ENCODE measurements at regions not wholly inside any gene's neighbourhood (a gene's known extent, or its start where the extent isn't known, plus 50 kb on each side); places are given as distances from the start of the nearest gene placed in this dataset.
"Not testable (repeated sequence)": the region's sequence is repeated elsewhere in the genome, so short reads cannot be mapped to it uniquely, and the experiment has no call there.

- POLR2A ChIA-PET, result no interaction called here
- no peaks in the 10 kb centered on the region for H3K27me3 Mint-ChIP-seq
- CTCF ChIA-PET, result no interaction called here
- no peak for DNase-seq
- H3K27ac Mint-ChIP-seq, result no peak overlapping the region
- H3K9me3 Mint-ChIP-seq, result peaks cover 4% of the 10 kb centered on the region
- H3K36me3 Mint-ChIP-seq (ENCODE audit: low read depth), result no peaks in the 10 kb centered on the region
- no peak overlapping the region for H3K4me3 Mint-ChIP-seq
- no peaks in the 10 kb centered on the region for H3K4me1 Mint-ChIP-seq
Measured at GRCh38 chr1:104295511-104295910, 545.8 kb downstream of the AMY1C start.

GRCh38 chr1:104309673-104310072 lies 560.0 kb downstream of the AMY1C start:
- no peak overlapping the region for H3K27ac Mint-ChIP-seq
- peaks cover 6% of the 10 kb centered on the region for H3K9me3 Mint-ChIP-seq
- H3K4me1 Mint-ChIP-seq, result no peaks in the 10 kb centered on the region
- no peak overlapping the region for H3K4me3 Mint-ChIP-seq
- ChIA-PET POLR2A (no interaction called here), CTCF (no interaction called here)
- no peaks in the 10 kb centered on the region for H3K36me3 Mint-ChIP-seq (ENCODE audit: low read depth)
- DNase-seq, result no peak
- no peaks in the 10 kb centered on the region for H3K27me3 Mint-ChIP-seq

- no peak for DNase-seq
- H3K36me3 Mint-ChIP-seq (ENCODE audit: low read depth), result no peaks in the 10 kb centered on the region
- H3K27ac Mint-ChIP-seq, result no peak overlapping the region
- H3K4me3 Mint-ChIP-seq, result no peak overlapping the region
- H3K27me3 Mint-ChIP-seq, result no peaks in the 10 kb centered on the region
- ChIA-PET CTCF (no interaction called here), POLR2A (no interaction called here)
- H3K4me1 Mint-ChIP-seq, result no peaks in the 10 kb centered on the region
- peaks cover 7% of the 10 kb centered on the region for H3K9me3 Mint-ChIP-seq
Measured at GRCh38 chr1:104315823-104316222, 566.1 kb downstream of the AMY1C start.

DNA sequence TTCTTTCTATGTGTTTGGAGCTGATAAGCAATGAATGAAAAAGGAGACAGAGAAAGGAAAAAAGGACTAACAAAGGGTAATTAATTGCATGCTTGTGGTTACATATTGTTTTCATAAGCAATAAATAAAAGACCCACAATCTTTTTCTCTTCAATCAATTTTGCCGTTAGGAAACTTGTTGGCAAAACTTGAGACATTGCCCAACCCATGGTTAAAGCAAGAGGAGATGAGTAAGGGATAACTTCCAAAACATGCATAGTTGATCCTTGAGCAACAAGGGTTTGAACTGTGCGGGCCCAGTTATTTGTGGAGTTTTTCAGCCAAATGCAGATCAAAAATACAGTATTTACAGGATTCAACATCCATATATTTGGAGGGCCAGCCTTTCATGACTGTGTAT lies 572.4 kb downstream of the AMY1C start:
- no peaks in the 10 kb centered on the region for H3K4me1 Mint-ChIP-seq
- DNase-seq, result no peak
- ChIA-PET CTCF (no interaction called here), POLR2A (no interaction called here)
- H3K27ac Mint-ChIP-seq, result no peak overlapping the region
- H3K9me3 Mint-ChIP-seq, result peaks cover 2% of the 10 kb centered on the region
- H3K27me3 Mint-ChIP-seq, result no peaks in the 10 kb centered on the region
- no peaks in the 10 kb centered on the region for H3K36me3 Mint-ChIP-seq (ENCODE audit: low read depth)
- H3K4me3 Mint-ChIP-seq, result no peak overlapping the region

DNA sequence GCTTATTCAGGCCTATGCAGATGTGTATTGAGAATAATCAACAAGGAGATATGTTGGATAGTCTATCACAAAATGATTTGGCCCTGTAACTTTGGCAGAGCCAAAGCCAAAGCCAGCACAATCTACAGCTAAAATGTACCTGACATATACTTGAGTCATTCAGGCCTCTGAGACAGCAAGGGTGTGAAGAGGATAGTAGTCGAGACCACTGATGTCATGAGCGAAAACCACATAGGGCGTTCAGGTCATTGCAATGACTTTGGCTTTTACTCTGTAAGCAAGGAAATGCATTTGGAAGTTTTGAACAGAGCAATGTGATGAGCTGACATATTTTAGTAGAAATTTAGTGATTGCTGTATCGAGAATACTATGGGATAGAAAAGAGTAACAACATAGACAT lies 579.6 kb downstream of the AMY1C start:
- Mint-ChIP-seq H3K36me3 (ENCODE audit: low read depth) (no peaks in the 10 kb centered on the region), H3K4me3 (no peak overlapping the region), H3K9me3 (peaks cover 13% of the 10 kb centered on the region), H3K27ac (no peak overlapping the region), H3K27me3 (no peaks in the 10 kb centered on the region), H3K4me1 (no peaks in the 10 kb centered on the region)
- POLR2A ChIA-PET, result no interaction called here
- CTCF ChIA-PET, result no interaction called here
- DNase-seq, result no peak

GRCh38 chr1:104331763-104332162 lies 582.1 kb downstream of the AMY1C start:
- ChIA-PET CTCF (no interaction called here), POLR2A (no interaction called here)
- H3K9me3 Mint-ChIP-seq, result peaks cover 19% of the 10 kb centered on the region
- no peak overlapping the region for H3K4me3 Mint-ChIP-seq
- DNase-seq, result no peak
- H3K27ac Mint-ChIP-seq, result no peak overlapping the region
- H3K27me3 Mint-ChIP-seq, result no peaks in the 10 kb centered on the region
- no peaks in the 10 kb centered on the region for H3K4me1 Mint-ChIP-seq
- no peaks in the 10 kb centered on the region for H3K36me3 Mint-ChIP-seq (ENCODE audit: low read depth)

GRCh38 chr1:104337927-104338326 lies 588.2 kb downstream of the AMY1C start:
- H3K27me3 Mint-ChIP-seq; H3K36me3 Mint-ChIP-seq (ENCODE audit: low read depth); POLR2A ChIA-PET; DNase-seq; CTCF ChIA-PET; H3K4me1 Mint-ChIP-seq; H3K27ac Mint-ChIP-seq; H3K4me3 Mint-ChIP-seq: not testable (repeated sequence)
- peaks cover 38% of the 10 kb centered on the region for H3K9me3 Mint-ChIP-seq

DNA sequence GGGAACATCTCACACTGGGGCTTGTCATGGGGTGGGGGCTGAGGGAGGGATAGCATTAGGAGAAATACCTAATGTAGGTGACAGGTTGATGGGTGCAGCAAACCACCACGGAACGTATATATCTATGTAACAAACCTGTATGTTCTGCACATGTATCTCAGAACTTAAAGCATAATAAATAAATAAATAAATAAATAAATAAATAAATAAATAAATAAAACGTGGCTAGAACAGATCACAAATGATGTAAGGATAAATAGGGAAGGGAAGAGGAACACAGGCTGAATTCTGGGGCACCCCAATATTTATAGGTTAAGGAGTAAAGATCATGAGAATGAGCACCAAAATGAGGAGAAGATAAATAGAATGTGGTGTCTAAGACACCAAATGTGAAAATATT lies 592.2 kb downstream of the AMY1C start:
- Mint-ChIP-seq H3K27ac (no peak overlapping the region), H3K36me3 (ENCODE audit: low read depth) (no peaks in the 10 kb centered on the region), H3K27me3 (no peaks in the 10 kb centered on the region), H3K4me1 (no peaks in the 10 kb centered on the region), H3K9me3 (peaks cover 25% of the 10 kb centered on the region), H3K4me3 (no peak overlapping the region)
- DNase-seq, result no peak
- CTCF ChIA-PET, result no interaction called here
- POLR2A ChIA-PET, result no interaction called here

GRCh38 chr1:104348277-104348676 lies 598.6 kb downstream of the AMY1C start:
- DNase-seq, result no peak
- Mint-ChIP-seq H3K36me3 (ENCODE audit: low read depth) (no peaks in the 10 kb centered on the region), H3K27ac (no peak overlapping the region), H3K27me3 (no peaks in the 10 kb centered on the region), H3K4me3 (no peak overlapping the region), H3K4me1 (no peaks in the 10 kb centered on the region), H3K9me3 (peaks cover 8% of the 10 kb centered on the region)
- ChIA-PET CTCF (no interaction called here), POLR2A (no interaction called here)

DNA sequence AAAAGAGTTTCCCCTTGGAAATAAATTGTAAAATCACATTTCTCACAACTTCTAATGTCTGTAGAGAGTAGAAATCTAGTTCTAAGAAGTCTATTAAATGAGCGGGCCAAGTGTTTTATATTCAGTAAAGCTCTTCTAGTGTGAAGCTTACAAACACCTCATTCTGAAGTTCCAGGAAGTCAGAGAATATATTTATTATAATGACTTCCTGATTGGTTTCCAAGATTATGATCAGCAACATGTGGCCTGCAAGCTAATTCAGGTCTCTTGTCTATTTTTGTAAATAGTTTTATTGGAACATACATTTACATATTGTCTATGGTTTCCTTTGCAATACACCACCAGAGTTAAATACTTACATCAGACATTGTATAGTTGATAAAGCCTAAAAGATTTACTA lies 603.9 kb downstream of the AMY1C start:
- H3K36me3 Mint-ChIP-seq (ENCODE audit: low read depth), result no peaks in the 10 kb centered on the region
- no peaks in the 10 kb centered on the region for H3K4me1 Mint-ChIP-seq
- ChIA-PET POLR2A (no interaction called here), CTCF (no interaction called here)
- H3K27ac Mint-ChIP-seq, result no peak overlapping the region
- H3K4me3 Mint-ChIP-seq, result no peak overlapping the region
- H3K9me3 Mint-ChIP-seq, result peaks cover 8% of the 10 kb centered on the region
- no peaks in the 10 kb centered on the region for H3K27me3 Mint-ChIP-seq
- no peak for DNase-seq

DNA sequence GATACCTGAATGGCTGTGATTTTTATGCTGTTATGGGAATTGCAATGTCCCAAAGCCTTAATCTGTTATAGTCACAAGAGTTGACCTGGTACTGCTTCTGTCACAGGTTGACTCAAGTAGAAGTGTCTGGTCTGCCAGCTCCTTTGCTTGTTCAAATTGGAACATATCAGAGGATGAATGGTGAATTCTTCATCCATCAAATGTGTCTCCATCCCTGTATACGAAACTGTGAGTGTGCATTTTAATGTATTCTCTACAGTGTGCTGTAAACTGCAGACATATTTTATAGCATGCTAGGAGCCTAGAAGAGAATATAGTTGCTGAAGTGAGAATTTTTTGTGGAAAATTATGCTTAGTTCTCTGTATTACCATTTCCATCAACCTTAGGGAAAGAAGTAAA lies 608.4 kb downstream of the AMY1C start:
- Mint-ChIP-seq H3K4me3 (no peak overlapping the region), H3K27ac (no peak overlapping the region), H3K27me3 (no peaks in the 10 kb centered on the region), H3K4me1 (no peaks in the 10 kb centered on the region), H3K36me3 (ENCODE audit: low read depth) (no peaks in the 10 kb centered on the region), H3K9me3 (peaks cover 4% of the 10 kb centered on the region)
- POLR2A ChIA-PET, result no interaction called here
- CTCF ChIA-PET, result no interaction called here
- DNase-seq, result no peak

- Mint-ChIP-seq H3K36me3 (ENCODE audit: low read depth) (no peaks in the 10 kb centered on the region), H3K27me3 (no peaks in the 10 kb centered on the region), H3K27ac (no peak overlapping the region), H3K4me1 (no peaks in the 10 kb centered on the region), H3K9me3 (peaks cover 4% of the 10 kb centered on the region), H3K4me3 (no peak overlapping the region)
- DNase-seq, result no peak
- ChIA-PET POLR2A (no interaction called here), CTCF (no interaction called here)
Measured at GRCh38 chr1:104358621-104359020, 608.9 kb downstream of the AMY1C start.

GRCh38 chr1:104378414-104378813 lies 628.7 kb downstream of the AMY1C start:
- Mint-ChIP-seq H3K27me3 (no peaks in the 10 kb centered on the region), H3K9me3 (peaks cover 13% of the 10 kb centered on the region), H3K4me1 (no peaks in the 10 kb centered on the region), H3K36me3 (ENCODE audit: low read depth) (no peaks in the 10 kb centered on the region), H3K4me3 (no peak overlapping the region), H3K27ac (no peak overlapping the region)
- ChIA-PET CTCF (no interaction called here), POLR2A (no interaction called here)
- no peak for DNase-seq

DNA sequence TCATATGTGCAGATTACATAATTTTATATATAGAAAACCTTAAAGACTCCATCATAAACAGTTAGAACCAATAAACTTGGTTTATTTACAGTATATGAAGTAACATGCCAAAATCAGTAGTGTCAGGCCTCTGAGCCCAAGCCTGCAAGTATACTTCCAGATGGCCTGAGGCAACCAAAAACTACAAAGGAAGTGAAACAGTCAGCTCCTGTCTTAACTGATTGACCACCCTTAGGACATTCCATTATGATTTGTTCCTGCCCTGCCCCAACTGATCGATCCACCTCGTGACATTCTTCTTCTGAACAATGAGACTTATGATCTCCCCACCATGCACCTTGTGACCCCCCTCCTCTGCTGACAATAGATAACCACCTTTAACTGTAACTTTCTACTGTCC lies 630.3 kb downstream of the AMY1C start:
- no peaks in the 10 kb centered on the region for H3K36me3 Mint-ChIP-seq (ENCODE audit: low read depth)
- CTCF ChIA-PET, result no interaction called here
- peaks cover 12% of the 10 kb centered on the region for H3K9me3 Mint-ChIP-seq
- no peak overlapping the region for H3K4me3 Mint-ChIP-seq
- H3K27me3 Mint-ChIP-seq, result no peaks in the 10 kb centered on the region
- POLR2A ChIA-PET, result no interaction called here
- no peak overlapping the region for H3K27ac Mint-ChIP-seq
- no peaks in the 10 kb centered on the region for H3K4me1 Mint-ChIP-seq
- DNase-seq, result no peak

Data from activated CD4-positive, alpha-beta T cell treated with anti-CD3 and anti-CD28 coated beads, Interleukin-2, amount 10 ng/mL, durations not matched to agents 7 days and 5 days (primary cell).